ENCODE measurements at regions not wholly inside any gene's neighbourhood (a gene's known extent, or its start where the extent isn't known, plus 50 kb on each side); places are given as distances from the start of the nearest gene placed in this dataset.

- intact Hi-C loops (cut with micrococcal nuclease; ENCODE audit: unreplicated experiment), result no loop called here
- Histone ChIP-seq H3K27ac (peak overlapping the region; percentile 78), H3K27me3 (ENCODE audit: insufficient read depth, low read depth) (no peaks in the 10 kb centered on the region), H3K9me2 (ENCODE audit: insufficient read depth) (no peaks in the 10 kb centered on the region), H3K4me2 (peak overlapping the region; percentile 58; the same call in 1 of the 2 replicates), H3K4me3 (no peak overlapping the region), H3F3A (ENCODE audit: insufficient read depth, low read depth) (peaks cover 16% of the 10 kb centered on the region), H3K36me3 (ENCODE audit: low read depth) (no peaks in the 10 kb centered on the region), H3K79me2 (ENCODE audit: low read depth) (no peaks in the 10 kb centered on the region), H3K9me3 (ENCODE audit: insufficient read depth, low read depth) (no peaks in the 10 kb centered on the region; the same call in 1 of the 2 replicates), H3K4me1 (replicated peaks; ENCODE audit: insufficient read depth) (peaks cover 55% of the 10 kb centered on the region), H4K20me1 (ENCODE audit: insufficient read depth) (no peaks in the 10 kb centered on the region), H2AFZ (peak overlapping the region; percentile 22; the same call in 1 of the 2 replicates)
- no TSS peak for BruUV-seq (replicated peaks)
- DNase-seq, result no peak
- TF ChIP-seq CTCF (conservative IDR thresholded peaks at IDR 0.05) (no peak), EZH2 (IDR thresholded peaks at IDR 0.05; ENCODE audit: low read depth) (no peak)
- ChIA-PET POLR2A (ENCODE audit: unreplicated experiment) (no interaction called here), CTCF (no interaction called here)
These were observed 194.4 kb upstream of the PRSS1 start for GRCh38 chr7:142554560-142555532.

- ChIA-PET CTCF (interaction anchor here (1.8 kb wide), 1 partner anchor 35 kb away, joined by 5 read pairs; no protein-coding TSS in a partner anchor), POLR2A (ENCODE audit: unreplicated experiment) (no interaction called here)
- Histone ChIP-seq H2AFZ (no peak overlapping the region), H3K9me2 (ENCODE audit: insufficient read depth) (no peaks in the 10 kb centered on the region), H4K20me1 (ENCODE audit: insufficient read depth) (no peaks in the 10 kb centered on the region), H3K36me3 (ENCODE audit: low read depth) (no peaks in the 10 kb centered on the region), H3K27ac (no peak overlapping the region), H3K4me2 (0 out of 2 replicates have a peak overlapping the region, but pooled peaks have one; percentile 0), H3K27me3 (ENCODE audit: insufficient read depth, low read depth) (no peaks in the 10 kb centered on the region), H3K79me2 (ENCODE audit: low read depth) (no peaks in the 10 kb centered on the region), H3K4me3 (no peak overlapping the region), H3K9me3 (ENCODE audit: insufficient read depth, low read depth) (no peaks in the 10 kb centered on the region; the same call in 1 of the 2 replicates), H3K4me1 (replicated peaks; ENCODE audit: insufficient read depth) (peaks cover 64% of the 10 kb centered on the region), H3F3A (ENCODE audit: insufficient read depth, low read depth) (peaks cover 16% of the 10 kb centered on the region)
- intact Hi-C loops (cut with micrococcal nuclease; ENCODE audit: unreplicated experiment), result no loop called here
- BruUV-seq (replicated peaks), result no TSS peak
- peak; percentile 37 to 43 for DNase-seq
- no peak for TF ChIP-seq CTCF (conservative IDR thresholded peaks at IDR 0.05)
- no peak for TF ChIP-seq EZH2 (IDR thresholded peaks at IDR 0.05; ENCODE audit: low read depth)
These were observed 196.1 kb upstream of the PRSS1 start for GRCh38 chr7:142553216-142553615.

- no peak overlapping the region for H3K4me3 ChIP-seq
- POLR2A ChIA-PET (ENCODE audit: unreplicated experiment), result no interaction called here
- H3K4me1 ChIP-seq (replicated peaks; ENCODE audit: insufficient read depth), result peaks cover 25% of the 10 kb centered on the region
- H3K27me3 ChIP-seq (ENCODE audit: insufficient read depth, low read depth), result no peaks in the 10 kb centered on the region
- H3K79me2 ChIP-seq (ENCODE audit: low read depth), result no peaks in the 10 kb centered on the region
- no peak for TF ChIP-seq CTCF (conservative IDR thresholded peaks at IDR 0.05)
- TF ChIP-seq EZH2 (IDR thresholded peaks at IDR 0.05; ENCODE audit: low read depth), result no peak
- no TSS peak for BruUV-seq (replicated peaks)
- no peaks in the 10 kb centered on the region for H3F3A ChIP-seq (ENCODE audit: insufficient read depth, low read depth)
- H3K36me3 ChIP-seq (ENCODE audit: low read depth), result no peaks in the 10 kb centered on the region
- DNase-seq, result no peak
- intact Hi-C loops (cut with micrococcal nuclease; ENCODE audit: unreplicated experiment), result no loop called here
- no peaks in the 10 kb centered on the region for H4K20me1 ChIP-seq (ENCODE audit: insufficient read depth)
- CTCF ChIA-PET, result no interaction called here
- no peaks in the 10 kb centered on the region for H3K9me2 ChIP-seq (ENCODE audit: insufficient read depth)
- H2AFZ ChIP-seq, result no peak overlapping the region
- H3K9me3 ChIP-seq (ENCODE audit: insufficient read depth, low read depth), result no peaks in the 10 kb centered on the region; the same call in 1 of the 2 replicates
- H3K27ac ChIP-seq, result peak overlapping the region; percentile 10
- no peak overlapping the region for H3K4me2 ChIP-seq
These were observed 200.3 kb upstream of the PRSS1 start for GRCh38 chr7:142548978-142549377.

All from PC-9 (cell line).